ENCODE measurements at regions not wholly inside any gene's neighbourhood (a gene's known extent, or its start where the extent isn't known, plus 50 kb on each side); places are given as distances from the start of the nearest gene placed in this dataset.
A peak's percentile ranks its signal among the peaks of the same experiment; 100 is the strongest.
"Not testable (repeated sequence)": the region's sequence is repeated elsewhere in the genome, so short reads cannot be mapped to it uniquely, and the experiment has no call there.

- peak in 2 of 4 donors; percentile 14 to 22 for DNase-seq (ENCODE audit: low read depth in 4 of 4, low spot score in 3 of 4)
These were observed 202.9 kb downstream of the USP25 start for GRCh38 chr21:15932726-15933125.

- no peak for DNase-seq (ENCODE audit: low read depth in 4 of 4, low spot score in 3 of 4)
These were observed 205.7 kb downstream of the USP25 start for GRCh38 chr21:15935530-15935929.

GRCh38 chr21:15943009-15943666, 213.4 kb downstream of the USP25 start:
- no peak for DNase-seq (ENCODE audit: low read depth in 4 of 4, low spot score in 3 of 4)

GRCh38 chr21:15947677-15948076, 217.9 kb downstream of the USP25 start:
- DNase-seq (ENCODE audit: low read depth in 4 of 4, low spot score in 3 of 4), result no peak

GRCh38 chr21:15953551-15954116, 223.9 kb downstream of the USP25 start:
- no peak for DNase-seq (ENCODE audit: low read depth in 4 of 4, low spot score in 3 of 4)

- DNase-seq (ENCODE audit: low read depth in 4 of 4, low spot score in 3 of 4), result no peak
These were observed 234.6 kb downstream of the USP25 start for GRCh38 chr21:15964236-15964855.

GRCh38 chr21:15966231-15966630, 236.4 kb downstream of the USP25 start:
- DNase-seq (ENCODE audit: low read depth in 4 of 4, low spot score in 3 of 4), result no peak

GRCh38 chr21:15966651-15967050, 236.9 kb downstream of the USP25 start:
- DNase-seq (ENCODE audit: low read depth in 4 of 4, low spot score in 3 of 4), result no peak

GRCh38 chr21:15967661-15968060, 237.9 kb downstream of the USP25 start:
- no peak for DNase-seq (ENCODE audit: low read depth in 4 of 4, low spot score in 3 of 4)

- no peak for DNase-seq (ENCODE audit: low read depth in 4 of 4, low spot score in 3 of 4)
These were observed 239.1 kb downstream of the USP25 start for GRCh38 chr21:15968776-15969310.

- DNase-seq (ENCODE audit: low read depth in 4 of 4, low spot score in 3 of 4), result no peak
These were observed 247.0 kb downstream of the USP25 start for GRCh38 chr21:15976807-15977206.

- no peak for DNase-seq (ENCODE audit: low read depth in 4 of 4, low spot score in 3 of 4)
These were observed 248.5 kb downstream of the USP25 start for GRCh38 chr21:15978215-15978738.

- DNase-seq (ENCODE audit: low read depth in 4 of 4, low spot score in 3 of 4), result not testable (repeated sequence)
These were observed 249.7 kb downstream of the USP25 start for GRCh38 chr21:15979493-15979892.

GRCh38 chr21:15986277-15986676, 256.5 kb downstream of the USP25 start:
- peak; percentile 18 to 44 (median 29) for DNase-seq (ENCODE audit: low read depth in 4 of 4, low spot score in 3 of 4)

GRCh38 chr21:15992171-15992570, 262.4 kb downstream of the USP25 start:
- DNase-seq (ENCODE audit: low read depth in 4 of 4, low spot score in 3 of 4), result no peak

- no peak for DNase-seq (ENCODE audit: low read depth in 4 of 4, low spot score in 3 of 4)
These were observed 264.2 kb downstream of the USP25 start for GRCh38 chr21:15993951-15994350.

GRCh38 chr21:15999741-16000140, 270.0 kb downstream of the USP25 start:
- no peak for DNase-seq (ENCODE audit: low read depth in 4 of 4, low spot score in 3 of 4)

- no peak for DNase-seq (ENCODE audit: low read depth in 4 of 4, low spot score in 3 of 4)
These were observed 273.2 kb downstream of the USP25 start for GRCh38 chr21:16002874-16003466.

- no peak for DNase-seq (ENCODE audit: low read depth in 4 of 4, low spot score in 3 of 4)
These were observed 274.3 kb downstream of the USP25 start for GRCh38 chr21:16004086-16004485.

GRCh38 chr21:16004523-16004922, 274.7 kb downstream of the USP25 start:
- DNase-seq (ENCODE audit: low read depth in 4 of 4, low spot score in 3 of 4), result no peak

- no peak for DNase-seq (ENCODE audit: low read depth in 4 of 4, low spot score in 3 of 4)
These were observed 276.2 kb downstream of the USP25 start for GRCh38 chr21:16005996-16006395.

Measured in left renal pelvis (tissue), 4 donors.